Activated T-cell treated with anti-CD3 and anti-CD28 coated beads, Interleukin-2, amount 50 U/mL, for 1 hour (primary cell): ENCODE measurements at regions not wholly inside any gene's neighbourhood (a gene's known extent, or its start where the extent isn't known, plus 50 kb on each side); places are given as distances from the start of the nearest gene placed in this dataset.

Source experiments
- DNase-seq: peaks from one replicate; pipeline ENCODE4 v3.0.0-alpha.2; 2020

GRCh38 chr9:106283769-106284168, 579.2 kb upstream of the ZNF462 start:
- DNase-seq = no peak

- no peak for DNase-seq
These were observed 578.7 kb upstream of the ZNF462 start for GRCh38 chr9:106284296-106284695.

- DNase-seq = no peak
These were observed 576.7 kb upstream of the ZNF462 start for GRCh38 chr9:106286249-106286648.

GRCh38 chr9:106287091-106287631, 575.8 kb upstream of the ZNF462 start:
- no peak for DNase-seq

GRCh38 chr9:106287731-106288130, 575.2 kb upstream of the ZNF462 start:
- DNase-seq = no peak

GRCh38 chr9:106288689-106289088, 574.3 kb upstream of the ZNF462 start:
- no peak for DNase-seq

GRCh38 chr9:106291786-106292185, 571.2 kb upstream of the ZNF462 start:
- DNase-seq = no peak

- no peak for DNase-seq
These were observed 566.5 kb upstream of the ZNF462 start for GRCh38 chr9:106296426-106296825.

- no peak for DNase-seq
These were observed 564.0 kb upstream of the ZNF462 start for GRCh38 chr9:106298997-106299396.

GRCh38 chr9:106304401-106304920, 558.5 kb upstream of the ZNF462 start:
- no peak for DNase-seq

- DNase-seq = no peak
These were observed 557.4 kb upstream of the ZNF462 start for GRCh38 chr9:106305428-106306133.

GRCh38 chr9:106307670-106308069, 555.3 kb upstream of the ZNF462 start:
- no peak for DNase-seq

GRCh38 chr9:106309925-106310324, 553.0 kb upstream of the ZNF462 start:
- no peak for DNase-seq

- DNase-seq = no peak
These were observed 552.2 kb upstream of the ZNF462 start for GRCh38 chr9:106310782-106311181.

GRCh38 chr9:106312906-106313305, 550.1 kb upstream of the ZNF462 start:
- no peak for DNase-seq

GRCh38 chr9:106314476-106314875, 548.5 kb upstream of the ZNF462 start:
- no peak for DNase-seq

GRCh38 chr9:106321394-106322180, 541.4 kb upstream of the ZNF462 start:
- no peak for DNase-seq

GRCh38 chr9:106322706-106323245, 540.2 kb upstream of the ZNF462 start:
- no peak for DNase-seq

GRCh38 chr9:106324053-106324585, 538.8 kb upstream of the ZNF462 start:
- no peak for DNase-seq

GRCh38 chr9:106324591-106325280, 538.2 kb upstream of the ZNF462 start:
- DNase-seq = no peak

GRCh38 chr9:106326493-106326892, 536.5 kb upstream of the ZNF462 start:
- no peak for DNase-seq

GRCh38 chr9:106333481-106333880, 529.5 kb upstream of the ZNF462 start:
- DNase-seq = no peak

GRCh38 chr9:106334081-106334480, 528.9 kb upstream of the ZNF462 start:
- DNase-seq = no peak
